ENCODE measurements at regions not wholly inside any gene's neighbourhood (a gene's known extent, or its start where the extent isn't known, plus 50 kb on each side); places are given as distances from the start of the nearest gene placed in this dataset.

DNA sequence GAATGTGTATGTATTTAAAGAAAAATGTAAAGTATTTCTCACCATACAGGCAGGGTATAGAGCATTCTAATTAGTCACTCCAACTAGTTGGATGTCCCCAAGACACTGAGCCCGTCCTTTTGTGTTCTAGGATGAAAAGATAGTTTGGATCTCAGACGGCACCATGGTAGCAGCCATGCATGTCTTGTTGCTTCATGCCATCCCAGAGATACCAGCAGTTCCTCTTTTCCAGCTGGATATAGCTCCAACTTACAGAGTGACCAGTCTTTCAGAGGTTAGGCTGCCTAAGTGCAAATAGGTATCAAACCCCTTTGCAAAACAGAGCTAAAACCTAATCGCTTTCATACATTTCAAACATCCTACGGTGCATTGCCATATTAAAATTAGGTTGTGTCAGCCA is 275.3 kb downstream of the MTX2 start:
- TF ChIP-seq, protein P1, sequence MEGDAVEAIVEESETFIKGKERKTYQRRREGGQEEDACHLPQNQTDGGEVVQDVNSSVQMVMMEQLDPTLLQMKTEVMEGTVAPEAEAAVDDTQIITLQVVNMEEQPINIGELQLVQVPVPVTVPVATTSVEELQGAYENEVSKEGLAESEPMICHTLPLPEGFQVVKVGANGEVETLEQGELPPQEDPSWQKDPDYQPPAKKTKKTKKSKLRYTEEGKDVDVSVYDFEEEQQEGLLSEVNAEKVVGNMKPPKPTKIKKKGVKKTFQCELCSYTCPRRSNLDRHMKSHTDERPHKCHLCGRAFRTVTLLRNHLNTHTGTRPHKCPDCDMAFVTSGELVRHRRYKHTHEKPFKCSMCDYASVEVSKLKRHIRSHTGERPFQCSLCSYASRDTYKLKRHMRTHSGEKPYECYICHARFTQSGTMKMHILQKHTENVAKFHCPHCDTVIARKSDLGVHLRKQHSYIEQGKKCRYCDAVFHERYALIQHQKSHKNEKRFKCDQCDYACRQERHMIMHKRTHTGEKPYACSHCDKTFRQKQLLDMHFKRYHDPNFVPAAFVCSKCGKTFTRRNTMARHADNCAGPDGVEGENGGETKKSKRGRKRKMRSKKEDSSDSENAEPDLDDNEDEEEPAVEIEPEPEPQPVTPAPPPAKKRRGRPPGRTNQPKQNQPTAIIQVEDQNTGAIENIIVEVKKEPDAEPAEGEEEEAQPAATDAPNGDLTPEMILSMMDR (conservative IDR thresholded peaks at IDR 0.05; ENCODE audit: low read depth, low read length) = no peak
- no peak for DNase-seq (ENCODE audit: low read depth)
- no peak overlapping the region for H3K4me3 ChIP-seq (ENCODE audit: low read depth, low read length)

DNA sequence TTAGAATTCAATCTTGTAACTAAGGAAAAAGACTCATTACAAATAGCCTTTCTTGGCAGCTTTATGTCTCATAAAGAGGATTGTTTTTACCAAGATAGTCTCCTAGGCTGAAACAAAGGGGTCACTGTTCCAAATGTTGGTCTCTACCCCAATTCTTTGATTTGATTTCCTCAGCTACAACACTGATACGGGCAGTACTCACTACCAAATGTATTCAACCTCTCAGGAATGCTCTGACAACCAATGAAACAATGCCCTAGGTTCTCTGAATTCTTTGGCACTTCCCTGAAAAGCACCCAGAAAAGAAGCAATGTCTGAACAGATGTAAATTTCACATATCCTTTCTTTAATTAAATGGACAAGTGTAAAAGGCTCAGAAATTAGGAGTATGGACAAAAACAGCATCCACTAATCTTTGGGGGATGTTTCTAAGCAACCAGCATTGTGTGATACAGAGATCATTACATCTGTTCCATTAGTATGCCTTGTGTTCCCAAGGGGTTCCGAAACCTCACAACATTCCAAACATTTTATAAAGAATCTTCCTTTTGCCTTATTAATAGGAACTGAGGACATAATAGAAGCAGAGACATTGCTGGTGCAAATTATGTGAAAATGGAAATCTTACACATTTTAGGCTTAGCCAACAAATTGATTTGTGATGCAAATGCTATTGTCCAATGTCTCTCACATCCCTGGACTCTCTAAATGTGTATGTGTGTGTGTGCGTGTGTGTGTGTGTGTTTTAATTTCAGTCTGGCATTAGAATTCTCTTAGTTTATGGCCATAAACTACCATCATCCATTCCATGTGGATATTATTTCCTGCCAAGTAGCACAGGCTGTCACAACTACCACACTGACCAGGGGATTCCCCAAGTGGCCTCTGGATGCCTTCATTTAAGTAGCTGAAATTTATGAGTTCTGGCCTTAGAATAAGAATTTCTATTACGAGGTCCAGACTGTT is 276.0 kb downstream of the MTX2 start:
- DNase-seq (ENCODE audit: low read depth) = no peak
- H3K4me3 ChIP-seq (ENCODE audit: low read depth, low read length) = no peak overlapping the region
- TF ChIP-seq, protein P1 (conservative IDR thresholded peaks at IDR 0.05; ENCODE audit: low read depth, low read length) = no peak

DNA sequence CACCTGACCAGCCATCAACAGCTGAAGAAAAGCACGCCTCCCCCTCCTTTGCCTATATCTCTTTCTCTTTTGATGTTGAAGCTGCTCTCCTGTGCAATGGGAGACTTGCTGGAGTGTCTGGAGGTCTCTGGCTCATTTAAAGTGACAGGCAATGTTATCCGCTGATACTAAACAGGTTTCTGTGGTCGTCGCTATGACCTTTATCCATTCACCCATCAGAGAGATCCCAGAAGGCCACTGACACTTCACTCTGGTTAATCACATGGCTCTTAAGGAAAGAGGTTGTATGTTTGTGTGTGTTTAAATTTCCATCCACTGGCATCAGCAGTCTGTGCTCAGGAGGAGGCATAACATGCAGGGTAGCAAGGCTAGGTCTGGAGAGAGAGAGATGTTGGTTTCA is 277.3 kb downstream of the MTX2 start:
- TF ChIP-seq, protein P1 (conservative IDR thresholded peaks at IDR 0.05; ENCODE audit: low read depth, low read length) = no peak
- no peak overlapping the region for H3K4me3 ChIP-seq (ENCODE audit: low read depth, low read length)
- DNase-seq (ENCODE audit: low read depth) = no peak

DNA sequence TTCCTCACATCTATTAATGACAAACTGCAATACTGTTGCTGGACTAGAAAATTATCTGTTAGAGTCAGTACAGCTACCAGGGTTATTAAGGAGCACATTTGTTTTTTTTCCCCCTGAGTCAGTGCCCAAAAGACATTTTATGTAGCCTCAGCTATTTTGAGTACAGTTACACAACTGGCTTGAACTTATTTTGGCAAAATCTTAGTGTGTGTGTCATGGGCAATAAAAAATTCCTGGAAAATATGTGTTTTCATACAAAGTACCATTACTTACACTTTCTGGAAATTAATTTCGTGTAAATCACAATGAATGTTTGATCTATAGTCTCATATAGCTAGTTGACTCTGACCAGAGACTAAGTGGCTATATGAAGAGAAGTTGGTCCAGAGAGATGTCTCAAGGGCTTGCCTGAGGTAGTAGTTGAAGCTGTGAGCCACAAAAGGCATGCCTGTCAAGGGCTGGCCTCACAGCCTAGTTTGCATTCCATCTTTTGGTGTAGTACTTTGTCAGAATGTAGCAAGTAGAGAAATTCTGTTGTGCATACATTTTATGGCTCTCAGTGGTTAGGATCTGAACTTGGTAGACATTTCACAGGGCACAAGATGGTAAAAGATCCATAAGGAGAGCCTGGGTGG is 283.4 kb downstream of the MTX2 start:
- TF ChIP-seq, protein P1 (conservative IDR thresholded peaks at IDR 0.05; ENCODE audit: low read depth, low read length) = no peak
- DNase-seq (ENCODE audit: low read depth) = no peak
- no peak overlapping the region for H3K4me3 ChIP-seq (ENCODE audit: low read depth, low read length)

DNA sequence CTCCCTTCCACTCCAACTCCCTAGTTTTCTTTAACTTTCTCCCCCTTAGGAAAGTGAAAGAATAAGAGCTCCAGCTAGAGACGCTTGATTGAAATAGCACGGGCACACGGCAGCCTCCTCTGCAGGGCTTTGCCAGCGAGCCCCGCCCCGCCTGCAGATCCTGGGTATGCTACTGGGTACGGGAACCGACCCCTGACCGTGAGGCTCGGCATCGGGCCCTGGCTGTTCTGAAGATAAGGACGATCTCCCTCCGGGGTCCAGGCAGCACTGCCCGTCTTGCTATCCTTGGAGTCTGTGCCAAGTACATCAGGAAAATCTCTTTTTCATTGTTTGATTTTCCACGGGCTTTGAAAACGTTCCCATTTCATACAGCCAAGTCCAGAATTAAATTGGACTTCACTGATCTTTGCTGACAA is 284.5 kb downstream of the MTX2 start:
- peak overlapping the region; percentile 57 for H3K4me3 ChIP-seq (ENCODE audit: low read depth, low read length)
- TF ChIP-seq, protein P1 (conservative IDR thresholded peaks at IDR 0.05; ENCODE audit: low read depth, low read length) = peak; percentile 39
- DNase-seq (ENCODE audit: low read depth) = no peak

DNA sequence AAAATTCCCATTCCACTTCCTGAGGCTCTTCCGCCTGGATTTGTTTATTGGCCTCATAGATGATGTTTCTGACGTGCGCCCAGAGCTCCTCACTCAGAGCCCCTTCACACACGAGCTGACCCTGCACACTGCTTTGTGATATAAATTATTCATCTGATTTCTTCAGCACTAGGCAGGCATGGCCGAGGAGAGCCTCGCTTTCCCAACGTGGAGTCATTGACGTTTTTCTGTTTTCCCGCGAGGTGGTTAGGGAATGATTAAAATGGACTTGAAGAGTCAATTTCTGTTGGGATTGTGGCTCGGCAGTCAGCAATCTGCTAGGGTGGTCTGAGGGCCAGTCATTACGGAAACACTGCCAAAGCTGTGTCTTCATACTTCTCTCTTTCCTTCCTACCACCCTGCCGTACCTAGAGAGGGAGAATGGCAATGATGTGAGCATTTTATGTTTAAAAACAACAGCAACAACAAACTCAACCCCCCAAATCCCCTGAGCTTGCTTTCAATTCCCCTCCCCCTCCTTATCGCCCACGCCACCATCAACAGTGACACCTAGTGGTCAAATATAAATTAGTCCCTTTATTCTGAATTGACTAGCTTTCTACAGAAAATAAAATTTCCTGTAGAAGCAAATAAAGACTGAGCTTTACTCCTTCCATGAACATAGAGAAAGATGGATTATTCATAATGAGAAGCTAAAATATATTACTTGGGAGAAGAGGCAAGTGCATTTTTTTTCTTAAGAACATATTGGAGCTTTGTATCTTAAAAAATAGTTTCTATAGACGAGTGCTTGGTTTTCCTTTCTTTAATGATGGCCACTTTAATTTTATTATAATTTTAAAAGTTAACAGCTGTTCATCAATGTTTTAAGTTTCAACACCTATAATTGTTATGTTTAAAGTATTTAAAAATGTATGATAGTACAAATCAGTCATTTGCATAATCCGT is 285.1 kb downstream of the MTX2 start:
- TF ChIP-seq, protein P1 (conservative IDR thresholded peaks at IDR 0.05; ENCODE audit: low read depth, low read length) = peak; percentile 82
- DNase-seq (ENCODE audit: low read depth) = no peak
- peak overlapping the region; percentile 57 for H3K4me3 ChIP-seq (ENCODE audit: low read depth, low read length)

Measured in epithelial cell of proximal tubule (primary cell).